ENCODE measurements at regions not wholly inside any gene's neighbourhood (a gene's known extent, or its start where the extent isn't known, plus 50 kb on each side); places are given as distances from the start of the nearest gene placed in this dataset.

GRCh38 chr1:193471981-193472380 lies 285.6 kb upstream of the B3GALT2 start:
- ATAC-seq (ENCODE audit: low read depth), result no peak
- Mint-ChIP-seq H3K27me3 (no peaks in the 10 kb centered on the region), H3K36me3 (ENCODE audit: low read depth) (no peaks in the 10 kb centered on the region), H3K4me1 (peaks cover 16% of the 10 kb centered on the region), H3K27ac (no peak overlapping the region), H3K9me3 (no peaks in the 10 kb centered on the region), H3K4me3 (no peak overlapping the region)
- TF ChIP-seq, protein P1, sequence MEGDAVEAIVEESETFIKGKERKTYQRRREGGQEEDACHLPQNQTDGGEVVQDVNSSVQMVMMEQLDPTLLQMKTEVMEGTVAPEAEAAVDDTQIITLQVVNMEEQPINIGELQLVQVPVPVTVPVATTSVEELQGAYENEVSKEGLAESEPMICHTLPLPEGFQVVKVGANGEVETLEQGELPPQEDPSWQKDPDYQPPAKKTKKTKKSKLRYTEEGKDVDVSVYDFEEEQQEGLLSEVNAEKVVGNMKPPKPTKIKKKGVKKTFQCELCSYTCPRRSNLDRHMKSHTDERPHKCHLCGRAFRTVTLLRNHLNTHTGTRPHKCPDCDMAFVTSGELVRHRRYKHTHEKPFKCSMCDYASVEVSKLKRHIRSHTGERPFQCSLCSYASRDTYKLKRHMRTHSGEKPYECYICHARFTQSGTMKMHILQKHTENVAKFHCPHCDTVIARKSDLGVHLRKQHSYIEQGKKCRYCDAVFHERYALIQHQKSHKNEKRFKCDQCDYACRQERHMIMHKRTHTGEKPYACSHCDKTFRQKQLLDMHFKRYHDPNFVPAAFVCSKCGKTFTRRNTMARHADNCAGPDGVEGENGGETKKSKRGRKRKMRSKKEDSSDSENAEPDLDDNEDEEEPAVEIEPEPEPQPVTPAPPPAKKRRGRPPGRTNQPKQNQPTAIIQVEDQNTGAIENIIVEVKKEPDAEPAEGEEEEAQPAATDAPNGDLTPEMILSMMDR (IDR thresholded peaks at IDR 0.05), result no peak
- CTCF ChIA-PET, result no interaction called here
- POLR2A ChIA-PET, result no interaction called here
- intact Hi-C loops (cut with micrococcal nuclease), result no loop called here
- no peak for DNase-seq

- Mint-ChIP-seq H3K4me1 (peaks cover 12% of the 10 kb centered on the region), H3K27ac (no peak overlapping the region), H3K27me3 (no peaks in the 10 kb centered on the region), H3K9me3 (no peaks in the 10 kb centered on the region), H3K36me3 (ENCODE audit: low read depth) (no peaks in the 10 kb centered on the region), H3K4me3 (no peak overlapping the region)
- ATAC-seq (ENCODE audit: low read depth) (no peak), DNase-seq (no peak)
- TF ChIP-seq, protein P1 (IDR thresholded peaks at IDR 0.05), result no peak
- CTCF ChIA-PET, result no interaction called here
- POLR2A ChIA-PET, result interaction anchor here (0.7 kb wide), 1 partner anchor 12 kb away, joined by 3 read pairs; no protein-coding TSS in a partner anchor
- intact Hi-C loops (cut with micrococcal nuclease), result no loop called here
These were observed 277.0 kb upstream of the B3GALT2 start for GRCh38 chr1:193463326-193463932.

- TF ChIP-seq, protein P1 (IDR thresholded peaks at IDR 0.05), result no peak
- no peak overlapping the region for H3K27ac Mint-ChIP-seq
- no peaks in the 10 kb centered on the region for H3K9me3 Mint-ChIP-seq
- CTCF ChIA-PET, result no interaction called here
- DNase-seq, result no peak
- H3K4me1 Mint-ChIP-seq, result peaks cover 12% of the 10 kb centered on the region
- peak overlapping the region; percentile 46 for H3K4me3 Mint-ChIP-seq
- no peaks in the 10 kb centered on the region for H3K36me3 Mint-ChIP-seq (ENCODE audit: low read depth)
- POLR2A ChIA-PET, result interaction anchor here (0.7 kb wide), 1 partner anchor 11 kb away, joined by 3 read pairs; no protein-coding TSS in a partner anchor
- no peaks in the 10 kb centered on the region for H3K27me3 Mint-ChIP-seq
- intact Hi-C loops (cut with micrococcal nuclease), result loop anchor here (1.0 kb wide), 1 partner anchor 17 kb away; no protein-coding TSS in a partner anchor
- ATAC-seq (ENCODE audit: low read depth), result peak; percentile 78
These were observed 276.4 kb upstream of the B3GALT2 start for GRCh38 chr1:193462629-193463320.

DNA sequence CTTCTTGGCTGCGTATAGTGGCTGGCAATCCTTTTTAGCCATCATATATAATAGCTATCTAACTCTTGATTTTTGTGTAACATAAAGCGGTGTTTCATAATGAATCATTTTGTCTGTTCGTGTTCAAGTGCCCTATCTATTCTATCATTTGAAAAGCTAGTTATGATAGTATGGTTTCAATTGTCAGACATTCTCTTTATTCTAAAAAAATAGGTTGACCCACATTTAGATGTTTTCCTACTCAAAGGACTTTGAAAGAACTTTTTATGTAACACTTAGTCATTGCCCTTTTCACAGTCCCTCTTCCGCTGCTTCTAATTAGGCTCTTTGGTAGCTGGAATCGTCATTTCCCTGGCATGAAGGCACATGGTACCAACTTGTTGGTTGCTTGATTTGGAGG lies 272.2 kb upstream of the B3GALT2 start:
- CTCF ChIA-PET, result interaction anchor here (0.9 kb wide), 1 partner anchor 419 kb away, joined by 3 read pairs; no protein-coding TSS in a partner anchor

DNA sequence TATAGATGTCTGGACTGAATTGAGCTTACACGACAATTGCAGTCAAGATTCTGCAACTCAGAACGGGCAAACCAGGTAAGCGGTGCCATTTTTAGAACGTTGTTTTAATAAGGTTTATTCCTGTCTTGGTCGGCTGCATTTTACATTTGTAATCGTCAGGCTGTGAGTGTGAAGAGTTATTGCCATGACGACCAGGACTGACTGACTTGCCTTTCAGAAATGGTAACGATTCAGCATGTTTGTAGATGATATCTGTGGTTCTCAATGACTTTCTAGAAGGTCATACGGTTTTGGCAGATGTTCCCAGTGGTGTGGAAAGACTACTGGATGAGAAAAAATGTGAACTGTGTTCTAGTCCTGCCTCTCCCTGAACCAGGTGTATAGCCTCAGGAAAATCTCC lies 271.3 kb upstream of the B3GALT2 start:
- no peak for ATAC-seq (ENCODE audit: low read depth)

More for the DNA sequence above, 272.2 kb upstream of the B3GALT2 start:
- POLR2A ChIA-PET, result no interaction called here
- Mint-ChIP-seq H3K27ac (no peak overlapping the region), H3K9me3 (no peaks in the 10 kb centered on the region), H3K36me3 (ENCODE audit: low read depth) (no peaks in the 10 kb centered on the region), H3K4me3 (no peak overlapping the region), H3K4me1 (peaks cover 12% of the 10 kb centered on the region), H3K27me3 (no peaks in the 10 kb centered on the region)
- TF ChIP-seq, protein P1 (IDR thresholded peaks at IDR 0.05), result no peak
- no peak for ATAC-seq (ENCODE audit: low read depth)
- intact Hi-C loops (cut with micrococcal nuclease), result no loop called here
- no peak for DNase-seq

More for the DNA sequence above, 271.3 kb upstream of the B3GALT2 start:
- intact Hi-C loops (cut with micrococcal nuclease), result no loop called here
- Mint-ChIP-seq H3K36me3 (ENCODE audit: low read depth) (no peaks in the 10 kb centered on the region), H3K27me3 (no peaks in the 10 kb centered on the region), H3K9me3 (no peaks in the 10 kb centered on the region), H3K4me1 (peaks cover 3% of the 10 kb centered on the region), H3K4me3 (no peak overlapping the region), H3K27ac (no peak overlapping the region)
- TF ChIP-seq, protein P1 (IDR thresholded peaks at IDR 0.05), result no peak
- CTCF ChIA-PET, result no interaction called here
- POLR2A ChIA-PET, result no interaction called here
- no peak for DNase-seq
